HCT116 (cell line): ENCODE measurements at regions not wholly inside any gene's neighbourhood (a gene's known extent, or its start where the extent isn't known, plus 50 kb on each side); places are given as distances from the start of the nearest gene placed in this dataset.

Experiments
- ATAC-seq: fragments of 200-7000 bp; cut with Tn5 transposase; 2 replicates; pipeline ENCODE4 v1.9.1; 2020; ENCODE audit warnings: mild to moderate bottlenecking, moderate library complexity
- BruUV-seq: library from RNA; stranded (reverse); fragments of 400-500 nt; replicated peaks from 2 replicates; lab custom pipeline; 2021; lab: Mats Ljungman, UMichigan
- CTCF ChIA-PET: fragments of 300-600 bp; sonication (Branson Sonifier 250); formaldehyde crosslinking; loops from one replicate; lab custom pipeline; 2021; ENCODE audit warnings: antibody characterized with exemption; lab: Charles Lee
- POLR2A ChIA-PET: fragments of 300-600, 350-600 bp; sonication (Branson Sonifier 250); formaldehyde crosslinking; loops from one replicate; lab custom pipeline; 2021; ENCODE audit warnings: antibody characterized with exemption; lab: Charles Lee
- RAD21 ChIA-PET, 2 experiments: fragments of 300-600 bp; sonication (Branson Sonifier 250); formaldehyde crosslinking; loops; one replicate each; lab custom pipeline; 2023; ENCODE audit warnings: low total read pairs in 2 of 2; ENCODE audit not compliant: uncharacterized antibody in 2 of 2, unreplicated experiment in 2 of 2, low non-redundant PET in 1 of 2; lab: Charles Lee
- DNase-seq: peaks from one replicate; pipeline ENCODE4 v3.0.0-alpha.2; 2010; ENCODE audit warnings: low read depth, low spot score
- H2AFZ ChIP-seq: fragments of 200-600 bp; shearing (Covaris generic), sonication (generic); 2 replicates; pipeline ENCODE4 v1.6.1; 2017; ENCODE audit warnings: low read depth, mixed run types, mixed read lengths, antibody characterized with exemption, low read length; ENCODE audit not compliant: poor library complexity, severe bottlenecking
- H3K27ac ChIP-seq: 2 replicates; pipeline ENCODE4 v1.5.1; 2012; ENCODE audit warnings: low read depth, low read length
- H3K27me3 ChIP-seq: fragments of 200-600 bp; sonication (generic); 2 replicates; pipeline ENCODE4 v1.6.1; 2016; ENCODE audit warnings: mixed run types, low read length, mixed read lengths; ENCODE audit not compliant: insufficient read depth
- H3K36me3 ChIP-seq, 2 experiments: fragments of 200-500 bp in 1 of 2; fragments of 200-600 bp in 1 of 2; sonication (Bioruptor generic) in 1 of 2; sonication (generic) in 1 of 2; 2 replicates each; pipeline versions ENCODE4 v1.5.1 to v1.6.1; 2014 to 2016; ENCODE audit warnings: low read length in 2 of 2, inconsistent platforms in 1 of 2, mixed read lengths in 1 of 2, mixed run types in 1 of 2; ENCODE audit not compliant: insufficient read depth in 2 of 2, control insufficient read depth in 1 of 2
- H3K4me1 ChIP-seq, 2 experiments: fragments of 200-600 bp in 1 of 2; sonication (generic) in 1 of 2; 2 replicates each; pipeline versions ENCODE4 v1.5.1 to v1.6.1; 2012 to 2017; ENCODE audit warnings: low read length in 2 of 2, inconsistent platforms in 1 of 2, mild to moderate bottlenecking in 1 of 2, mixed read lengths in 1 of 2, mixed run types in 1 of 2, moderate library complexity in 1 of 2; ENCODE audit not compliant: insufficient read depth in 2 of 2, control insufficient read depth in 1 of 2
- H3K4me2 ChIP-seq: fragments of 200-600 bp; sonication (generic); 2 replicates; pipeline ENCODE4 v1.6.1; 2017; ENCODE audit warnings: mixed run types, low read length, mixed read lengths
- H3K4me3 ChIP-seq, 2 experiments: fragments of 200-600 bp in 1 of 2; sonication (generic) in 1 of 2; replicated peaks in 1 of 2; 2 replicates each; pipeline ENCODE4 v1.5.1; 2011 to 2016; ENCODE audit warnings: low read length in 2 of 2, control low read depth in 1 of 2, low read depth in 1 of 2, mild to moderate bottlenecking in 1 of 2, mixed read lengths in 1 of 2, mixed run types in 1 of 2
- H3K79me2 ChIP-seq: fragments of 200-600 bp; sonication (generic); 2 replicates; pipeline ENCODE4 v1.6.1; 2017; ENCODE audit warnings: mild to moderate bottlenecking, mixed run types, low read length, moderate library complexity, mixed read lengths; ENCODE audit not compliant: insufficient read depth
- H3K9ac ChIP-seq: fragments of 200-600 bp; sonication (generic); 2 replicates; pipeline ENCODE4 v1.6.1; 2016; ENCODE audit warnings: low read length, mixed read lengths
- H3K9me2 ChIP-seq: fragments of 200-600 bp; sonication (generic), shearing (Covaris generic); 2 replicates; pipeline ENCODE4 v1.6.1; 2017; ENCODE audit warnings: mixed run types, mild to moderate bottlenecking, moderate library complexity; ENCODE audit not compliant: insufficient read depth
- H3K9me3 ChIP-seq, 2 experiments: fragments of 200-500 bp in 1 of 2; fragments of 200-600 bp in 1 of 2; sonication (Bioruptor generic) in 1 of 2; sonication (generic) in 1 of 2; 2 replicates each; pipeline ENCODE4 v1.6.1; 2014 to 2017; ENCODE audit warnings: low read length in 2 of 2, mixed read lengths in 2 of 2, inconsistent platforms in 1 of 2, low read depth in 1 of 2, mild to moderate bottlenecking in 1 of 2, mixed run types in 1 of 2, moderate library complexity in 1 of 2; ENCODE audit not compliant: control insufficient read depth in 1 of 2, insufficient read depth in 1 of 2
- H4K20me1 ChIP-seq: fragments of 200-600 bp; sonication (generic), shearing (Covaris generic); 2 replicates; pipeline ENCODE4 v1.6.1; 2017; ENCODE audit warnings: mixed run types, mild to moderate bottlenecking, moderate library complexity; ENCODE audit not compliant: insufficient read depth
- EZH2phosphoT487 ChIP-seq: fragments of 200-600 bp; IDR thresholded peaks from 2 replicates; pipeline ENCODE4 v1.6.1; 2018; ENCODE audit warnings: antibody characterized with exemption, borderline replicate concordance
- FOSL1 ChIP-seq: IDR thresholded peaks from 2 replicates; pipeline ENCODE4 v1.6.1; 2012; ENCODE audit warnings: low read depth
- JUND ChIP-seq: IDR thresholded peaks from 2 replicates; pipeline ENCODE4 v1.6.1; 2012
- SIN3A ChIP-seq: IDR thresholded peaks from 2 replicates; pipeline ENCODE4 v1.6.1; 2012; ENCODE audit warnings: low read depth
- SP1 ChIP-seq: IDR thresholded peaks from 2 replicates; pipeline ENCODE4 v1.6.1; 2012; ENCODE audit warnings: low read depth
- SRF ChIP-seq: IDR thresholded peaks from 2 replicates; pipeline ENCODE4 v1.6.1; 2012; ENCODE audit warnings: low read depth
- ZFX ChIP-seq: fragments of 450-650 bp; IDR thresholded peaks from 2 replicates; pipeline ENCODE4 v1.6.1; 2017
- ZNF274 ChIP-seq: fragments of 200-500 bp; sonication (Bioruptor generic); IDR thresholded peaks from 2 replicates; pipeline ENCODE4 v1.6.1; 2014; ENCODE audit warnings: mild to moderate bottlenecking, low read depth, low read length, inconsistent platforms
- intact Hi-C: fragments of 100-400 bp; cut with micrococcal nuclease; formaldehyde crosslinking; loops from 2 replicates; pipeline ENCODE4 v1.10.0; 2022
- TF ChIP-seq, protein P1 (sequence below): IDR thresholded peaks from 2 replicates; pipeline ENCODE4 v1.6.1; 2011; ENCODE audit warnings: mild to moderate bottlenecking, low read length, moderate library complexity; ENCODE audit not compliant: insufficient replicate concordance; ENCODE audit errors: extremely low read depth

DNA sequence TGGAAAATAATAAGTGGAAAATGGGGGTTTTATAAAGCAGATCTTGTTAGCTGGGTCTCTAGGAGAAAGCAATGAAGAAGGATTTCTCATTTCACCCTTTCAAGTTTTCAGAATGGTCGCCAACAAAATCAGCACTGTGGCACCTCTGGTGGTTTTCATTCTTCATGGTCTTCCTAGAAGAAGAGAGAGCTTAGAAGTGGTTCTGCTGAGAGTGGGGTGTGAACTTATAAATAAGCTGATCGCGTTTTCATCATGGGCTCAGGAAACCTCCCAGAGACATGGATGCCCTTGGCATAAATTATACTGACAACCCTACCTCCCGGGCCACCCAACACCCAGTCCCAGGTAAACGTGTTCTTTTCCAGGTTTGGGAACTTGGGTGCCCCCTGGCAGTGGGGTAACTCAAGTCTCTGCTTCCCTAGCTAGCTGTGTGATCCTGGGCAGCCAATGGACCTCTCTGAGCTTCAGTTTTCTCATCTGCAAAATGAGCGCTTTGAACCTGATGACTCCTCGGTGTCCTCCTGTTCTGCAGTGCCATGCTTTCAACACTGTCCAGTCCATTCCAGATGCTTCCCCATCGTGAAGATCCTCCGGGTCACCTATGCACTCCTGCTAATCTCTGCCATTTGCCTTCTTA lies 72.6 kb upstream of the GRAMD1B start:
- H3K4me2 ChIP-seq, result no peak overlapping the region

DNA sequence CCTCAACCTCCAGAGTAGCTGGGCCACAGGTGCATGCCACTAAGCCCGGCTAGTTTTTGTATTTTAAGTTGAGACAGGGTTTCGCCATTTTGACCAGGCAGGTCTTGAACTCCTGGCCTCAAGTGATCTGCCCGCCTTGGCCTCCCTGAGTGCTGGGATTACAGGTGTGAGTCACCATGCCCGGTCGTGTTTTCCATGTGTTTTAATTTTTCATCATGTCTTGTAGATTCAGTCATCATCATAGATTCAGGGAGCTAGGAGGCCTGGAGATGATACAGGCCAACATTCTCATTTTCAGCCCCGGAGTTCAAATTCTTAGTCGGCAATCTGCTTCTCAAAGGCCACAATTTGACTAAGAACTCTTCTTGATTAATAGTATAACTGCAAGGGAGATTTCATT lies 73.5 kb upstream of the GRAMD1B start:
- Histone ChIP-seq H4K20me1 (no peaks in the 10 kb centered on the region), H3K9ac (no peak overlapping the region), H3K9me2 (no peaks in the 10 kb centered on the region), H2AFZ (no peak overlapping the region), H3K4me3 (no peak overlapping the region), H3K4me1 (no peaks in the 10 kb centered on the region), H3K9me3 (no peaks in the 10 kb centered on the region), H3K79me2 (no peaks in the 10 kb centered on the region), H3K27me3 (peaks cover 25% of the 10 kb centered on the region), H3K27ac (no peak overlapping the region), H3K4me2 (no peak overlapping the region), H3K36me3 (no peaks in the 10 kb centered on the region)
- ChIA-PET POLR2A (no interaction called here), RAD21 (no interaction called here), CTCF (no interaction called here)
- TF ChIP-seq FOSL1, result no peak
- TF ChIP-seq SRF, result no peak
- TF ChIP-seq, protein P1, sequence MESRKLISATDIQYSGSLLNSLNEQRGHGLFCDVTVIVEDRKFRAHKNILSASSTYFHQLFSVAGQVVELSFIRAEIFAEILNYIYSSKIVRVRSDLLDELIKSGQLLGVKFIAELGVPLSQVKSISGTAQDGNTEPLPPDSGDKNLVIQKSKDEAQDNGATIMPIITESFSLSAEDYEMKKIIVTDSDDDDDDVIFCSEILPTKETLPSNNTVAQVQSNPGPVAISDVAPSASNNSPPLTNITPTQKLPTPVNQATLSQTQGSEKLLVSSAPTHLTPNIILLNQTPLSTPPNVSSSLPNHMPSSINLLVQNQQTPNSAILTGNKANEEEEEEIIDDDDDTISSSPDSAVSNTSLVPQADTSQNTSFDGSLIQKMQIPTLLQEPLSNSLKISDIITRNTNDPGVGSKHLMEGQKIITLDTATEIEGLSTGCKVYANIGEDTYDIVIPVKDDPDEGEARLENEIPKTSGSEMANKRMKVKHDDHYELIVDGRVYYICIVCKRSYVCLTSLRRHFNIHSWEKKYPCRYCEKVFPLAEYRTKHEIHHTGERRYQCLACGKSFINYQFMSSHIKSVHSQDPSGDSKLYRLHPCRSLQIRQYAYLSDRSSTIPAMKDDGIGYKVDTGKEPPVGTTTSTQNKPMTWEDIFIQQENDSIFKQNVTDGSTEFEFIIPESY, result no peak
- no peak for TF ChIP-seq JUND
- TF ChIP-seq ZNF274, result no peak
- TF ChIP-seq EZH2phosphoT487, result no peak
- no TSS peak for BruUV-seq
- DNase-seq (no peak), ATAC-seq (no peak)
- intact Hi-C loops, result no loop called here

More for the DNA sequence above, 72.6 kb upstream of the GRAMD1B start:
- no peaks in the 10 kb centered on the region for H3K9me3 ChIP-seq
- no peak for ATAC-seq
- BruUV-seq, result no TSS peak
- no peak overlapping the region for H3K9ac ChIP-seq
- ChIA-PET POLR2A (no interaction called here), CTCF (no interaction called here), RAD21 (no interaction called here)
- no peak for DNase-seq
- H3K27ac ChIP-seq, result no peak overlapping the region
- H3K36me3 ChIP-seq, result no peaks in the 10 kb centered on the region
- H3K27me3 ChIP-seq, result peaks cover 34% of the 10 kb centered on the region
- no peaks in the 10 kb centered on the region for H4K20me1 ChIP-seq
- H3K4me3 ChIP-seq, result no peak overlapping the region
- no peaks in the 10 kb centered on the region for H3K79me2 ChIP-seq
- intact Hi-C loops, result no loop called here
- H3K4me1 ChIP-seq, result no peaks in the 10 kb centered on the region
- no peak overlapping the region for H2AFZ ChIP-seq
- TF ChIP-seq ZFX (no peak), SP1 (no peak), SIN3A (no peak), JUND (no peak)
- H3K9me2 ChIP-seq, result no peaks in the 10 kb centered on the region
